H1 (cell line): ENCODE measurements at regions not wholly inside any gene's neighbourhood (a gene's known extent, or its start where the extent isn't known, plus 50 kb on each side); places are given as distances from the start of the nearest gene placed in this dataset.

Experiments
- BRCA1 ChIP-seq: IDR thresholded peaks from 2 replicates; pipeline ENCODE4 v1.6.1; 2012; ENCODE audit warnings: low read depth, low read length, improper control_type of control experiment
- KDM1A ChIP-seq: fragments of 200-600, 300-600 bp; sonication (generic); IDR thresholded peaks from 2 replicates; pipeline ENCODE4 v1.7.1; 2016; ENCODE audit warnings: mild to moderate bottlenecking, low read length, borderline replicate concordance
- KDM4A ChIP-seq: IDR thresholded peaks from one replicate; pipeline ENCODE4 v1.7.1; 2012; ENCODE audit warnings: low read depth, mild to moderate bottlenecking, moderate library complexity, low read length, inconsistent platforms; ENCODE audit not compliant: severe bottlenecking
- RXRA ChIP-seq: IDR thresholded peaks from 2 replicates; pipeline ENCODE4 v1.6.1; 2011; ENCODE audit warnings: low read depth, mild to moderate bottlenecking, low read length, moderate library complexity; ENCODE audit not compliant: insufficient read depth
- SIN3A ChIP-seq, 2 experiments: IDR thresholded peaks in 1 of 2; conservative IDR thresholded peaks in 1 of 2; 2 replicates each; pipeline ENCODE4 v1.6.1; 2011 to 2012; ENCODE audit warnings: low read length in 2 of 2, improper control_type of control experiment in 1 of 2, low read depth in 1 of 2, mild to moderate bottlenecking in 1 of 2
- SRF ChIP-seq: IDR thresholded peaks from 2 replicates; pipeline ENCODE4 v1.6.1; 2011; ENCODE audit warnings: mild to moderate bottlenecking, low read depth, low read length, moderate library complexity
- TF ChIP-seq, protein P1 (sequence below): fragments of 300-600 bp; sonication (generic); IDR thresholded peaks from 2 replicates; pipeline ENCODE4 v1.7.1; 2012; ENCODE audit warnings: low read length, moderate library complexity, mild to moderate bottlenecking, inconsistent platforms; ENCODE audit not compliant: insufficient replicate concordance
- TF ChIP-seq, protein P2 (sequence below): IDR thresholded peaks from 2 replicates; pipeline ENCODE4 v1.6.1; 2012; ENCODE audit warnings: inconsistent platforms

DNA sequence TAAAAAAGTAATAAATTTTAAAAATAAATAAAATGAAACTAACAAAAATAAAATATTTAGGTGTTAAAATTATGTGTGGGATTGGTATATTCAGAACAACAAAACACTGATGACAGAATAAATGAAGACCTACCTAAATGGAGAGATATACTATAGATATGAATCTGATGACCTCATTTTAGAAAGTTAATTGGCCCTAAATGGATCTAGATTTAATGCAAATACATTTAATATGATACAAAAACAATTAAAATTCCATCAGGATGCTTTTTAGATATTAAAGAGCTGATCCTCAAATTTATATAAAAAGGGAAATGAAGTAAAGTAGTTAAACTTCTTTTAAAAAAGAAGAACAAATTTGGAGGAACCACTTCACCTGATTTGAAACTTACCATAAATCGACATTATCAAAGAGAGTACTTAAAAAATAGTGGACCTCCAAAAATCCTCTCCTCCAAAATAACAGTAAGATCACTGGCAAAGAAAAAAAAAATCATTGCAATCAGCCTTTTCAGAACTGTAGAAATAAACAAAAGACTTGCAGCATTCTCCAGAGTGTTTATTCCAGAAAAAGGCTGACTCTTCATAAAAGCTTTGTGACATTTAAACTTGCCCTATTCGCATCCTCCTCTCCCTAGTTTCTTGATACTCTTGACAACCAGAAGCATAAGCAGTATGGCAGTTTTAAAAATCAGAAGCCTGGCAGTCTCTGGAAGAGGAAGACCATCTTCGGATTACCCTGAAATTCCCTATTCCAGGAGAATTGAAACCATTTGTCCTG lies 125.9 kb upstream of the AKR1E2 start (continued):
- TF ChIP-seq, protein P1, sequence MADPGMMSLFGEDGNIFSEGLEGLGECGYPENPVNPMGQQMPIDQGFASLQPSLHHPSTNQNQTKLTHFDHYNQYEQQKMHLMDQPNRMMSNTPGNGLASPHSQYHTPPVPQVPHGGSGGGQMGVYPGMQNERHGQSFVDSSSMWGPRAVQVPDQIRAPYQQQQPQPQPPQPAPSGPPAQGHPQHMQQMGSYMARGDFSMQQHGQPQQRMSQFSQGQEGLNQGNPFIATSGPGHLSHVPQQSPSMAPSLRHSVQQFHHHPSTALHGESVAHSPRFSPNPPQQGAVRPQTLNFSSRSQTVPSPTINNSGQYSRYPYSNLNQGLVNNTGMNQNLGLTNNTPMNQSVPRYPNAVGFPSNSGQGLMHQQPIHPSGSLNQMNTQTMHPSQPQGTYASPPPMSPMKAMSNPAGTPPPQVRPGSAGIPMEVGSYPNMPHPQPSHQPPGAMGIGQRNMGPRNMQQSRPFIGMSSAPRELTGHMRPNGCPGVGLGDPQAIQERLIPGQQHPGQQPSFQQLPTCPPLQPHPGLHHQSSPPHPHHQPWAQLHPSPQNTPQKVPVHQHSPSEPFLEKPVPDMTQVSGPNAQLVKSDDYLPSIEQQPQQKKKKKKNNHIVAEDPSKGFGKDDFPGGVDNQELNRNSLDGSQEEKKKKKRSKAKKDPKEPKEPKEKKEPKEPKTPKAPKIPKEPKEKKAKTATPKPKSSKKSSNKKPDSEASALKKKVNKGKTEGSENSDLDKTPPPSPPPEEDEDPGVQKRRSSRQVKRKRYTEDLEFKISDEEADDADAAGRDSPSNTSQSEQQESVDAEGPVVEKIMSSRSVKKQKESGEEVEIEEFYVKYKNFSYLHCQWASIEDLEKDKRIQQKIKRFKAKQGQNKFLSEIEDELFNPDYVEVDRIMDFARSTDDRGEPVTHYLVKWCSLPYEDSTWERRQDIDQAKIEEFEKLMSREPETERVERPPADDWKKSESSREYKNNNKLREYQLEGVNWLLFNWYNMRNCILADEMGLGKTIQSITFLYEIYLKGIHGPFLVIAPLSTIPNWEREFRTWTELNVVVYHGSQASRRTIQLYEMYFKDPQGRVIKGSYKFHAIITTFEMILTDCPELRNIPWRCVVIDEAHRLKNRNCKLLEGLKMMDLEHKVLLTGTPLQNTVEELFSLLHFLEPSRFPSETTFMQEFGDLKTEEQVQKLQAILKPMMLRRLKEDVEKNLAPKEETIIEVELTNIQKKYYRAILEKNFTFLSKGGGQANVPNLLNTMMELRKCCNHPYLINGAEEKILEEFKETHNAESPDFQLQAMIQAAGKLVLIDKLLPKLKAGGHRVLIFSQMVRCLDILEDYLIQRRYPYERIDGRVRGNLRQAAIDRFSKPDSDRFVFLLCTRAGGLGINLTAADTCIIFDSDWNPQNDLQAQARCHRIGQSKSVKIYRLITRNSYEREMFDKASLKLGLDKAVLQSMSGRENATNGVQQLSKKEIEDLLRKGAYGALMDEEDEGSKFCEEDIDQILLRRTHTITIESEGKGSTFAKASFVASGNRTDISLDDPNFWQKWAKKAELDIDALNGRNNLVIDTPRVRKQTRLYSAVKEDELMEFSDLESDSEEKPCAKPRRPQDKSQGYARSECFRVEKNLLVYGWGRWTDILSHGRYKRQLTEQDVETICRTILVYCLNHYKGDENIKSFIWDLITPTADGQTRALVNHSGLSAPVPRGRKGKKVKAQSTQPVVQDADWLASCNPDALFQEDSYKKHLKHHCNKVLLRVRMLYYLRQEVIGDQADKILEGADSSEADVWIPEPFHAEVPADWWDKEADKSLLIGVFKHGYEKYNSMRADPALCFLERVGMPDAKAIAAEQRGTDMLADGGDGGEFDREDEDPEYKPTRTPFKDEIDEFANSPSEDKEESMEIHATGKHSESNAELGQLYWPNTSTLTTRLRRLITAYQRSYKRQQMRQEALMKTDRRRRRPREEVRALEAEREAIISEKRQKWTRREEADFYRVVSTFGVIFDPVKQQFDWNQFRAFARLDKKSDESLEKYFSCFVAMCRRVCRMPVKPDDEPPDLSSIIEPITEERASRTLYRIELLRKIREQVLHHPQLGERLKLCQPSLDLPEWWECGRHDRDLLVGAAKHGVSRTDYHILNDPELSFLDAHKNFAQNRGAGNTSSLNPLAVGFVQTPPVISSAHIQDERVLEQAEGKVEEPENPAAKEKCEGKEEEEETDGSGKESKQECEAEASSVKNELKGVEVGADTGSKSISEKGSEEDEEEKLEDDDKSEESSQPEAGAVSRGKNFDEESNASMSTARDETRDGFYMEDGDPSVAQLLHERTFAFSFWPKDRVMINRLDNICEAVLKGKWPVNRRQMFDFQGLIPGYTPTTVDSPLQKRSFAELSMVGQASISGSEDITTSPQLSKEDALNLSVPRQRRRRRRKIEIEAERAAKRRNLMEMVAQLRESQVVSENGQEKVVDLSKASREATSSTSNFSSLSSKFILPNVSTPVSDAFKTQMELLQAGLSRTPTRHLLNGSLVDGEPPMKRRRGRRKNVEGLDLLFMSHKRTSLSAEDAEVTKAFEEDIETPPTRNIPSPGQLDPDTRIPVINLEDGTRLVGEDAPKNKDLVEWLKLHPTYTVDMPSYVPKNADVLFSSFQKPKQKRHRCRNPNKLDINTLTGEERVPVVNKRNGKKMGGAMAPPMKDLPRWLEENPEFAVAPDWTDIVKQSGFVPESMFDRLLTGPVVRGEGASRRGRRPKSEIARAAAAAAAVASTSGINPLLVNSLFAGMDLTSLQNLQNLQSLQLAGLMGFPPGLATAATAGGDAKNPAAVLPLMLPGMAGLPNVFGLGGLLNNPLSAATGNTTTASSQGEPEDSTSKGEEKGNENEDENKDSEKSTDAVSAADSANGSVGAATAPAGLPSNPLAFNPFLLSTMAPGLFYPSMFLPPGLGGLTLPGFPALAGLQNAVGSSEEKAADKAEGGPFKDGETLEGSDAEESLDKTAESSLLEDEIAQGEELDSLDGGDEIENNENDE, result no peak
- TF ChIP-seq SIN3A (conservative IDR thresholded peaks at IDR 0.05 in 1 of 2, IDR thresholded peaks at IDR 0.05 in 1 of 2; ENCODE audit: low read depth in 1 of 2, low read length in 2 of 2) (no peak), KDM4A (no peak), KDM1A (no peak), SRF (no peak), BRCA1 (no peak), RXRA (no peak)
- TF ChIP-seq, protein P2, sequence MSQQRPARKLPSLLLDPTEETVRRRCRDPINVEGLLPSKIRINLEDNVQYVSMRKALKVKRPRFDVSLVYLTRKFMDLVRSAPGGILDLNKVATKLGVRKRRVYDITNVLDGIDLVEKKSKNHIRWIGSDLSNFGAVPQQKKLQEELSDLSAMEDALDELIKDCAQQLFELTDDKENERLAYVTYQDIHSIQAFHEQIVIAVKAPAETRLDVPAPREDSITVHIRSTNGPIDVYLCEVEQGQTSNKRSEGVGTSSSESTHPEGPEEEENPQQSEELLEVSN, result no peak
